Keratinocyte (primary cell): ENCODE measurements at regions not wholly inside any gene's neighbourhood (a gene's known extent, or its start where the extent isn't known, plus 50 kb on each side); places are given as distances from the start of the nearest gene placed in this dataset.
A peak's percentile ranks its signal among the peaks of the same experiment; 100 is the strongest.

Source experiments
- DNase-seq: peaks from one replicate; pipeline ENCODE4 v3.0.0-alpha.2; 2011; ENCODE audit warnings: low read depth, missing footprints, low spot score
- FAIRE-seq: peaks from 2 replicates; lab custom pipeline; 2011; peaks lifted over from hg19 to GRCh38; lab: Jason Lieb, UNC
- H2AFZ ChIP-seq: 2 replicates; pipeline ENCODE4 v1.6.0; 2012; ENCODE audit warnings: low read length, control low read depth, inconsistent platforms; ENCODE audit not compliant: control insufficient read depth
- H3K27ac ChIP-seq: 2 replicates; pipeline ENCODE4 v1.5.1; 2011; ENCODE audit warnings: low read length; ENCODE audit not compliant: control insufficient read depth, insufficient read depth
- H3K27me3 ChIP-seq: 3 replicates; pipeline ENCODE4 v1.6.0; 2011; ENCODE audit warnings: low read length; ENCODE audit not compliant: control insufficient read depth, insufficient read depth; ENCODE audit errors: extremely low read depth
- H3K36me3 ChIP-seq, 2 experiments: 2 replicates in 1 of 2; 3 replicates in 1 of 2; pipeline ENCODE4 v1.5.1; 2011; ENCODE audit warnings: low read length in 2 of 2, mild to moderate bottlenecking in 1 of 2; ENCODE audit not compliant: control insufficient read depth in 2 of 2, insufficient read depth in 2 of 2; ENCODE audit errors: extremely low read depth in 1 of 2
- H3K4me1 ChIP-seq: 3 replicates; pipeline ENCODE4 v1.5.1; 2011; ENCODE audit warnings: low read length; ENCODE audit not compliant: control insufficient read depth, insufficient read depth; ENCODE audit errors: extremely low read depth
- H3K4me2 ChIP-seq: 3 replicates; pipeline ENCODE4 v1.6.0; 2011; ENCODE audit warnings: low read depth, low read length; ENCODE audit not compliant: control insufficient read depth, insufficient read depth; ENCODE audit errors: extremely low read depth
- H3K4me3 ChIP-seq, 3 experiments: fragments of 200-600 bp in 1 of 3; sonication (generic) in 1 of 3; 2 replicates in 2 of 3; 3 replicates in 1 of 3; pipeline ENCODE4 v1.5.1; 2011 to 2016; ENCODE audit warnings: low read length in 3 of 3, mild to moderate bottlenecking in 3 of 3, control low read depth in 2 of 3, inconsistent platforms in 1 of 3, low read depth in 1 of 3, mixed read lengths in 1 of 3, mixed run types in 1 of 3, moderate library complexity in 1 of 3; ENCODE audit not compliant: control insufficient read depth in 2 of 3, insufficient read depth in 2 of 3; ENCODE audit errors: extremely low read depth in 1 of 3
- H3K79me2 ChIP-seq: 2 replicates; pipeline ENCODE4 v1.6.0; 2012; ENCODE audit warnings: low read length; ENCODE audit not compliant: control insufficient read depth, insufficient read depth
- H3K9ac ChIP-seq: 3 replicates; pipeline ENCODE4 v1.6.0; 2011; ENCODE audit warnings: low read length; ENCODE audit not compliant: control insufficient read depth, insufficient read depth; ENCODE audit errors: extremely low read depth
- H3K9me1 ChIP-seq: 3 replicates; pipeline ENCODE4 v1.6.0; 2011; ENCODE audit warnings: low read length; ENCODE audit not compliant: control insufficient read depth, insufficient read depth; ENCODE audit errors: extremely low read depth
- H3K9me3 ChIP-seq: 2 replicates; pipeline ENCODE4 v1.5.1; 2012; ENCODE audit warnings: low read depth, low read length; ENCODE audit not compliant: control insufficient read depth
- H4K20me1 ChIP-seq: 3 replicates; pipeline ENCODE4 v1.6.0; 2011; ENCODE audit warnings: low read length; ENCODE audit not compliant: control insufficient read depth, insufficient read depth; ENCODE audit errors: extremely low read depth
- CTCF ChIP-seq, 3 experiments: IDR thresholded peaks in 1 of 3; conservative IDR thresholded peaks in 1 of 3; optimal IDR thresholded peaks in 1 of 3; 2 replicates in 2 of 3; 3 replicates in 1 of 3; pipeline versions ENCODE3 to v1.5.1; 2011; ENCODE audit warnings: low read length in 3 of 3, mild to moderate bottlenecking in 3 of 3, moderate library complexity in 2 of 3, control low read depth in 1 of 3, inconsistent platforms in 1 of 3; ENCODE audit not compliant: insufficient read depth in 2 of 3; ENCODE audit errors: extremely low read depth in 1 of 3
- EZH2 ChIP-seq: IDR thresholded peaks from one replicate; pipeline ENCODE4 v1.6.1; 2012; ENCODE audit warnings: inconsistent platforms, mild to moderate bottlenecking, low read length, moderate library complexity
- dilution Hi-C: fragments of 300-500 bp; cut with MboI; formaldehyde crosslinking; loops from one replicate; pipeline ENCODE4 v1.7.0; 2020; ENCODE audit warnings: low sequenced_read_pairs; ENCODE audit not compliant: extremely low pct_ligation_motif_present

GRCh38 chr14:89702876-89703200 lies 251.7 kb downstream of the EFCAB11 start:
- H3K27ac ChIP-seq = no peak overlapping the region
- dilution Hi-C loops = no loop called here
- H2AFZ ChIP-seq = no peak overlapping the region
- no peaks in the 10 kb centered on the region for H4K20me1 ChIP-seq
- DNase-seq (no peak), FAIRE-seq (no peak)
- H3K4me3 ChIP-seq = no peak overlapping the region
- TF ChIP-seq EZH2 (no peak), CTCF (optimal IDR thresholded peaks at IDR 0.05 in 1 of 3, IDR thresholded peaks at IDR 0.05 in 1 of 3, conservative IDR thresholded peaks at IDR 0.05 in 1 of 3; ENCODE audit: extremely low read depth in 1 of 3, insufficient read depth in 2 of 3, low read length in 3 of 3) (no peak)
- H3K9ac ChIP-seq = no peak overlapping the region
- no peaks in the 10 kb centered on the region for H3K9me1 ChIP-seq
- no peaks in the 10 kb centered on the region for H3K79me2 ChIP-seq
- H3K4me2 ChIP-seq = no peak overlapping the region
- H3K36me3 ChIP-seq = no peaks in the 10 kb centered on the region
- H3K4me1 ChIP-seq = peaks cover 10% of the 10 kb centered on the region
- H3K27me3 ChIP-seq = no peaks in the 10 kb centered on the region
- H3K9me3 ChIP-seq = no peaks in the 10 kb centered on the region

- peak overlapping the region; percentile 58 to 82 (median 60) for H3K4me3 ChIP-seq
- H3K27me3 ChIP-seq = no peaks in the 10 kb centered on the region
- H3K79me2 ChIP-seq = no peaks in the 10 kb centered on the region
- H4K20me1 ChIP-seq = no peaks in the 10 kb centered on the region
- H3K9ac ChIP-seq = peak overlapping the region; percentile 68
- dilution Hi-C loops = no loop called here
- H3K4me1 ChIP-seq = peaks cover 10% of the 10 kb centered on the region
- no peaks in the 10 kb centered on the region for H3K9me1 ChIP-seq
- TF ChIP-seq EZH2 (no peak), CTCF (optimal IDR thresholded peaks at IDR 0.05 in 1 of 3, IDR thresholded peaks at IDR 0.05 in 1 of 3, conservative IDR thresholded peaks at IDR 0.05 in 1 of 3; ENCODE audit: extremely low read depth in 1 of 3, insufficient read depth in 2 of 3, low read length in 3 of 3) (no peak)
- no peaks in the 10 kb centered on the region for H3K9me3 ChIP-seq
- peak overlapping the region; percentile 58 for H3K27ac ChIP-seq
- FAIRE-seq (peak; percentile 73), DNase-seq (no peak)
- peak overlapping the region; percentile 90 for H2AFZ ChIP-seq
- H3K4me2 ChIP-seq = peak overlapping the region; percentile 94
- H3K36me3 ChIP-seq = no peaks in the 10 kb centered on the region
These were observed 252.3 kb downstream of the EFCAB11 start for GRCh38 chr14:89702073-89702875.
